AML-193 (cell line): ENCODE measurements at regions not wholly inside any gene's neighbourhood (a gene's known extent, or its start where the extent isn't known, plus 50 kb on each side); places are given as distances from the start of the nearest gene placed in this dataset.
A peak's percentile ranks its signal among the peaks of the same experiment; 100 is the strongest.

Experiments
- DNase-seq, 2 experiments: peaks; one replicate each; lab custom pipeline; 2025; lab: John Stamatoyannopoulos, UW

- no peak for DNase-seq
Measured at GRCh38 chr2:48140586-48140985, 173.9 kb upstream of the FOXN2 start.

- no peak for DNase-seq
Measured at GRCh38 chr2:48144777-48145176, 169.7 kb upstream of the FOXN2 start.

- DNase-seq: no peak
Measured at GRCh38 chr2:48145845-48146452, 168.5 kb upstream of the FOXN2 start.

- DNase-seq: no peak
Measured at GRCh38 chr2:48146552-48146951, 167.9 kb upstream of the FOXN2 start.

- DNase-seq: no peak
Measured at GRCh38 chr2:48147719-48148118, 166.8 kb upstream of the FOXN2 start.

GRCh38 chr2:48148841-48149430 is 165.5 kb upstream of the FOXN2 start:
- DNase-seq: no peak

- DNase-seq: no peak
Measured at GRCh38 chr2:48157150-48157549, 157.3 kb upstream of the FOXN2 start.

- DNase-seq: no peak
Measured at GRCh38 chr2:48161628-48162027, 152.9 kb upstream of the FOXN2 start.

GRCh38 chr2:48162742-48163141 is 151.7 kb upstream of the FOXN2 start:
- no peak for DNase-seq

- peak; percentile 9 to 10 for DNase-seq
Measured at GRCh38 chr2:48165070-48165753, 149.3 kb upstream of the FOXN2 start.

- peak; percentile 84 to 91 for DNase-seq
Measured at GRCh38 chr2:48169141-48169592, 145.3 kb upstream of the FOXN2 start.

- DNase-seq: no peak
Measured at GRCh38 chr2:48170281-48170680, 144.2 kb upstream of the FOXN2 start.

- no peak for DNase-seq
Measured at GRCh38 chr2:48173141-48173540, 141.3 kb upstream of the FOXN2 start.

- DNase-seq: peak; percentile 62 to 82
Measured at GRCh38 chr2:48174503-48174902, 140.0 kb upstream of the FOXN2 start.

GRCh38 chr2:48175254-48175653 is 139.2 kb upstream of the FOXN2 start:
- no peak for DNase-seq

GRCh38 chr2:48175656-48176055 is 138.8 kb upstream of the FOXN2 start:
- DNase-seq: no peak

- DNase-seq: no peak
Measured at GRCh38 chr2:48176876-48177275, 137.6 kb upstream of the FOXN2 start.

- DNase-seq: no peak
Measured at GRCh38 chr2:48178611-48179010, 135.9 kb upstream of the FOXN2 start.

- DNase-seq: no peak
Measured at GRCh38 chr2:48180557-48180956, 133.9 kb upstream of the FOXN2 start.

- no peak for DNase-seq
Measured at GRCh38 chr2:48183276-48183675, 131.2 kb upstream of the FOXN2 start.

- DNase-seq: no peak
Measured at GRCh38 chr2:48183991-48184390, 130.5 kb upstream of the FOXN2 start.

- DNase-seq: no peak
Measured at GRCh38 chr2:48187503-48187902, 127.0 kb upstream of the FOXN2 start.

- DNase-seq: no peak
Measured at GRCh38 chr2:48189552-48190228, 124.8 kb upstream of the FOXN2 start.
